GM18520 (cell line): ENCODE measurements at regions not wholly inside any gene's neighbourhood (a gene's known extent, or its start where the extent isn't known, plus 50 kb on each side); places are given as distances from the start of the nearest gene placed in this dataset.

Experiments used
- ATAC-seq: cut with Tn5 transposase; IDR thresholded peaks from one replicate; pipeline ENCODE4 v1.9.1; 2021; ENCODE audit not compliant: unreplicated experiment

- ATAC-seq: no peak
Measured at GRCh38 chr13:109602356-109602755, 184.0 kb downstream of the IRS2 start.

GRCh38 chr13:109599901-109600657, 186.3 kb downstream of the IRS2 start:
- ATAC-seq: no peak

- ATAC-seq: no peak
Measured at GRCh38 chr13:109595471-109595870, 190.9 kb downstream of the IRS2 start.

- no peak for ATAC-seq
Measured at GRCh38 chr13:109593230-109593629, 193.2 kb downstream of the IRS2 start.

- no peak for ATAC-seq
Measured at GRCh38 chr13:109592770-109593169, 193.6 kb downstream of the IRS2 start.

GRCh38 chr13:109587689-109588088, 198.7 kb downstream of the IRS2 start:
- no peak for ATAC-seq

GRCh38 chr13:109586509-109587346, 199.7 kb downstream of the IRS2 start:
- no peak for ATAC-seq

- no peak for ATAC-seq
Measured at GRCh38 chr13:109584844-109585361, 201.5 kb downstream of the IRS2 start.

GRCh38 chr13:109577191-109577700, 209.1 kb downstream of the IRS2 start:
- no peak for ATAC-seq

GRCh38 chr13:109576331-109576813, 210.0 kb downstream of the IRS2 start:
- no peak for ATAC-seq

GRCh38 chr13:109575821-109576220, 210.6 kb downstream of the IRS2 start:
- ATAC-seq: no peak

- ATAC-seq: no peak
Measured at GRCh38 chr13:109572389-109572788, 214.0 kb downstream of the IRS2 start.

GRCh38 chr13:109569958-109570711, 216.2 kb downstream of the IRS2 start:
- ATAC-seq: no peak

- no peak for ATAC-seq
Measured at GRCh38 chr13:109568339-109568818, 218.0 kb downstream of the IRS2 start.

GRCh38 chr13:109567315-109567714, 219.1 kb downstream of the IRS2 start:
- ATAC-seq: no peak

GRCh38 chr13:109565877-109566276, 220.5 kb downstream of the IRS2 start:
- ATAC-seq: no peak

- peak; percentile 38 for ATAC-seq
Measured at GRCh38 chr13:109548374-109548773, 238.0 kb downstream of the IRS2 start.

- ATAC-seq: peak; percentile 90
Measured at GRCh38 chr13:109547942-109548341, 238.4 kb downstream of the IRS2 start.

GRCh38 chr13:109545931-109546330, 240.5 kb downstream of the IRS2 start:
- no peak for ATAC-seq

GRCh38 chr13:109541081-109541480, 245.3 kb downstream of the IRS2 start:
- no peak for ATAC-seq

- ATAC-seq: no peak
Measured at GRCh38 chr13:109537584-109537983, 248.8 kb downstream of the IRS2 start.
